GM21390 (cell line): ENCODE measurements at regions not wholly inside any gene's neighbourhood (a gene's known extent, or its start where the extent isn't known, plus 50 kb on each side); places are given as distances from the start of the nearest gene placed in this dataset.

Experiments
- ATAC-seq: cut with Tn5 transposase; IDR thresholded peaks from one replicate; pipeline ENCODE4 v1.9.1; 2021; ENCODE audit not compliant: unreplicated experiment

DNA sequence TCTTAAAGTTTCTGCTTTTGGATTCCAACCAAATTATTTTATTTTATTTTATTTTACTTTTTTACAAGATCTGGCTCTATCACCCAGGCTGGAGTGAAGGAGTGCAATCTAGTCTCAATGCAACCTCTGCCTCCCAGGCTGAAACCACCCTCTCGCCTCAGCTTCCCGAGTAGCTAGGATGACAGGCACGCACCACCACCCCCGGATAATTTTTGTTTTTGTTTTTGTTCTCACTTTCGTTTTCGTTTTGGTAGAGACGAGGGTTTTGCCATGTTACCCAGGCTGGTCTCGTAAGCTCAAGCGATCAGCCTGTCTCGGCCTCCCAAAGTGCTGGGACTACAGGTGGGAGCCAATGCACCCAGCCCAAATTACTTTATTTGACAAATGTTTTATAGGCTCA is 219.8 kb downstream of the ETS1 start:
- peak; percentile 83 for ATAC-seq

- ATAC-seq, result no peak
These were observed 222.3 kb downstream of the ETS1 start for GRCh38 chr11:128365044-128365443.

DNA sequence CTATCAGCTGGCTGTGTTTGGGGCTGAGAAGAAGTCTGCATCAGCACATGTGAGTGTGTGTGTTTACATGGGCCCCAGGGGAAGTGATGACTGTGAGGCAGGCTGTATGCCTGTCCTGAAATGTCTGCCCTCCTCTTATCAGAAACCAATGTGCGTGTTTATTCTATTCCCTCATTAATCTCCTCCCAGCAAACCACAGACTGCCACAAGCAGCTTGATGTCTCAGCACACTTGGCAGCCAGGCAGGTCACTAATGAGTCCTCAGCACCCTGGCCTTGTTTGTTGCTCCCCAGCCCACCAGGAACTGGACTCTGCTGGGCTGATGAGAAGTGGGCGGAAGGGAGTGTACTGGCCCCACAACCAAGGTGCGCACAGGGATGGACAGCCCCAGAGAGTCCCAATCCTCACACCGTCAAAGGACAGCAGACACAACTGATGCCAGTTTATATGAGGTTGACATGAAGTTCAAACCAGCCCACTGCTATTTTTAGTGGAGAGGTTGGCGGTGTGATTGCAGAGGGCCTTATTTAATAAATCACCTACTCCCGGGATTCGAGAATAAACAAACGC is 225.8 kb downstream of the ETS1 start:
- no peak for ATAC-seq

DNA sequence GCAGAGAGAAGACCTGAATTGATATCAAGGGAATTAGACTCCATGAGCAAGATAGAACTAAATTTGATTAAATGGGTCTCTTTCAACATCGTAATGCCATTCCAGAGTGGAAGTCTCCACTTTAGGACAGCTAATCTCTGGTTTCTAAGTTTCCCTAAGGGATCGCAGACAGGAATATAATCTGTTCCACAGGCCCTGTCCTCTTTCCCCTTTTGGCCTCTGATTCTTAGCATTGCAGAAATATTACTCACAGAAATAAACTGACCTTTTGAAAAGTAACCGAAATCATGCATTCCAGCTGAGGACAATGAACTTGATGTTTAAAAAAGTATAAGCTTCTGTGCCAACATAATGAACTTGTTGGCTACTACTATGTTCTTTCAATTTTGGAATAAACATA is 227.8 kb downstream of the ETS1 start:
- no peak for ATAC-seq

- no peak for ATAC-seq
These were observed 230.3 kb downstream of the ETS1 start for GRCh38 chr11:128357073-128357472.

DNA sequence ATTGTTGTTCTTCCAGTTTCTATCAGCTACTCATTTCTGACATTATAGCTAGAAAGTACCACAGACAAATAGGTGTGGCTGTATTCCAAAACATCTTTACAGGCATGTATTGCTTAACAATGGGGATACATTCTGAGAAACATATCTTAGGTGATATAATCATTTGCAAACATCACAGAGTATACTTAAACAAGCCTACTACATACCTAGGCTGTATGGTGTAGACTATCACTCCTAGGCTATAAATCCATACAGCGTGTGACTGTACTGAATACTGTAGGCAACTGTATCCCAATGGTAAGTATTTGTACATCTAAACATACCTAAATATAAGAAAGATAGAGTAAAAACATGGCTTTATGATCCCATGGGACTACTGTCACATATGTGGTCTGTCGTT is 231.8 kb downstream of the ETS1 start:
- ATAC-seq, result no peak

DNA sequence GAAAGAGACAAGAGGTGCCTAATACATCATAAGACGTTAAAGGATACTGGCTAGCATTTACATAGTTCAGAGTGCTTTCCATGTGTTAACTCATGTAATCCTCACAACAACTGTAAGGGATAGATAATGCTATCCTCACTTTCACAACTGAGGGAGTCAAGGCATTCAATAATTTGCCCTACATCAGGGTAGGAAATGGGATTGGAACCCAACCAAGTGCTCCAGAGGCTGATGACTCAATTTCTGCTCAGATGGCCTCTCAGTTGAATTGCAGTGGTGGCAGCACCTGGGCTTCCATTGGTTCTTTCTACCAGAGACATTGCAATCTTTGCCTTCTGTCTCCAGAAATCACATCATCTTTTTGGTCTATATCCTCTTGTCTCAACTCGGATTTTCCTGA is 232.9 kb downstream of the ETS1 start:
- ATAC-seq, result no peak

- no peak for ATAC-seq
These were observed 236.2 kb downstream of the ETS1 start for GRCh38 chr11:128351168-128351567.

GRCh38 chr11:128349650-128350299 is 237.6 kb downstream of the ETS1 start:
- no peak for ATAC-seq

DNA sequence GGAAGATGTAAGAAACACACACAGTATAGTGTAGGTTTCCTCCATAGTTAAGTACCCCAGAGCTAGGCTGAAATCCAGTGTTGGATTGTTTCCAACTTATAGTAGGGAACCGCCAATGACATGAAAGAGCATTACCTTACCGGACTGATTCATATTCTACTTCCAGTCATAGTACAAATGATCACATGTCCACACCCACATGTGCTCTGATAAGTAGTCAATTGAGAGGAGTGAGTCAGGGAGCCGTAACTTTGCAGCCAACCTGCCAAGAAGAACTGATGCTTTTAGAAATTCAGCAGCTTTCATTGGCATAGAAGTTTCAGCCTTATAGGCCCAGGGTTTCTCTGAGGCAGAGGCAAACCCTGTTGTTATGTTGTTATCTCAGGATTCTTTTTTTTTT is 240.6 kb downstream of the ETS1 start:
- no peak for ATAC-seq

DNA sequence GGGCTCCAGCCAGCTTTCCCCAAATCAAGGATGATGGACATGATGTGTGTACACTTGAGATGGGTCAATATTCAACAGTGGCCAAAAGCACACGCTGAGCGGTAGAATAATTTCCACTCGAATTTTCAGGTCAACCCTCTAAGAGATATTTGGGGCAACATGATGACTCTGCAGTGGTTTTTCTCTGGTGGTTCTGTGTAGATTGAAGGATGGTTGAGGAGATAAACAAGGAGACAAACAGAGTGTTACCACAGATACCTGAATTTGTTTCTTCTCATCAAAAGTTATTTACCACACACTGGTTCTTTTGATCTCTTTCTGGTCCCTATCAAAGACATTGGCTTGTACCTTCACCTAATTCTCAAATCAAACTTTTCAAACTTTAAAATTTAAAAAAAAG is 242.0 kb downstream of the ETS1 start:
- ATAC-seq, result no peak

GRCh38 chr11:128343870-128344269 is 243.5 kb downstream of the ETS1 start:
- no peak for ATAC-seq

DNA sequence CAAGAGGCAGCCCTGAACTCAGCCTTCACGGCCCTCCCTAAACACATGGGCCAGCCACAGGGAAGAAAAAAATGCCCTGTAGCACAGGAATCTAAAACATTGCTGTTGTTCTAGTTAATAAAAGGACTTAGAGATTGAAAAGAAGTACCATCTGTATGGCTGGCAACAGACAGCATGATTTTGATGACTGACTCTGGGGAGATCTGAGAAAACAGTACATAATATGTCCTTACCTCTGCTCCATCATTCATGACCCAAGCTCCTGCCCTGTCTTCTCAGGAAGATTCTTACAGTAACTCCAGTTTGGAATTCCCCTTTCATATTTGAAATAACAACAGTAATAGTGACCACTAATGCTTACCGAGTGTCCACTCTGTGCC is 244.2 kb downstream of the ETS1 start:
- no peak for ATAC-seq

GRCh38 chr11:128342511-128343134 is 244.7 kb downstream of the ETS1 start:
- ATAC-seq, result peak; percentile 91

DNA sequence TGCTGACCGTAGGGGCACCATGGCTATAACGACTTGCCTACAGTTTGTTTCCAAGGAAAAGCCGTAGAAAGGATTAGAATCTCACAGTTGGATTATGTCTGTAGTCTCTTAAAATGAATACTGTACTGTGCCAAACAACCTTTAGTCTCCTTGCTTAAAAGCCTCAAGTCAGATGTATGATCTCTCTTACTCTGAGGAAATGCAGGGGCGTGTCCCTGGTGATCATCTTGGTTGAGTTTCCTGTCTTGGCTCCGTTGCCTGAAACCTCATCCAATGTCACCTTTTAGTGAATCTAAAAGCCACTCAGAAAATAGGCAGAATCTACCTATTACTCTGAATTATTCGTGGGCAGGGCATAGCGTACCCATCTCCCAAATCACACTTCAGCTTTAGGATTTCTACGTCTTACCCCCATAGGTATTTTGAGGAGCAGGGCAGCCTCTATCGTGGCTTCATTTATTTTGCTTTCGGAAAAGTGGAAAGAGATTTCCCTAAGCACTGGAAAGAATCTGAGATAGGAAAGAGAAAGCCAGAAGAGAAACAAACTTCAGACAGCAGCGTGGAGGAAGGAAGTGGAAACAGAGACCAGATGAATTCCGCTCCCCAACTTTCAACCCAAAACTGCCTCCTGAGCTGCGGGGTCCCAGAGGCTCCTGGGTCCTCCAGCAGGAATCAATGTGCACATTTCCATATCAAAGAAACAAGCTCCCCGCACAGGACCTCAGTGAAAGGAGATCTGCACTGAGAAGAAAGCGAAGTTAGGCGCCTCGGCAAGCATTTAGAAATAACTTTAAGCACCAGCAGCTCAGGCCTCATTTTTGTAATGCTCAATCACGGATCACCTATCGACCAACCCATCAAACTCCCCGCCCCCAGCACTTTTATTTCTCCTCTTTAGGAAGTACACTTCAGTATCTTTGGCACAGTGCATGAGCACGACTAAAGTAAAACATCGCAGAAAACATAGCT is 245.8 kb downstream of the ETS1 start:
- no peak for ATAC-seq

DNA sequence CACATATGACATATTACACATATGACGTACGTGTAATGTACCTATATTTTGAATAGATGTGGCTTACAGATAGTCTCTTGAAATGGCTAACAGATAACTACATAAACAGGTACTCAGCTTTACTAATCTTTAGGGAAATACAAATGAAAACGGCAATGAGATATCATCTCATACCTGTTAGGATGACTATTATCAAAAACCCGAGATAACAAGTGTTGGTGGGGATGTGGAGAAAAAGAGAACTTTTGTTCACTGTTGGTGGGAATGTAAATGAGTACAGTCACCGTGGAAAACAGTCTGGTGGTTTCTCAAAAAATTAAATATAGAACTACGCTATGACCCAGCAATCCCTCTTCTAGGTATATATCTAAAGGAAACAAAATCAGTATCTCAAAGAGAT is 247.6 kb downstream of the ETS1 start:
- no peak for ATAC-seq

GRCh38 chr11:128338811-128339210 is 248.5 kb downstream of the ETS1 start:
- no peak for ATAC-seq

- no peak for ATAC-seq
These were observed 251.2 kb downstream of the ETS1 start for GRCh38 chr11:128336203-128336602.

DNA sequence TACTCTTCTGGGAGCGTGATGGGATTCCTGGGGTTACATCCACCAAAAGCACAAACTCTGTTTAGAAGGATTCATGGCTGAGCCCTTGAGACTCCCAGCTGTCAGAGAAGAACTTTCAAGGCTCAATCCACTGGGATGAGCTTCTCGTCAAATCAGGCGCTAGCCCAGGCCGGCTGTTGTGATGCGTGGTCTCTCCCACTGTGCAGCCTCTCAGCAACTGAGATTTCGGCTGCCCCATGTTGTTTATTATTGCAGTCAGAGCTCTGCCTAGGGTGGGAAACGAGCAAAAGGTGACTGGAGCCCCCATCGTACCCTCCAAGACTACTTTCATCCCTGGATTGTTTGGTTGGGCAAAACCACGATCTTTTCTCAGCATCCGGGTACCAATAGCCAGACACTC is 251.6 kb downstream of the ETS1 start:
- no peak for ATAC-seq

DNA sequence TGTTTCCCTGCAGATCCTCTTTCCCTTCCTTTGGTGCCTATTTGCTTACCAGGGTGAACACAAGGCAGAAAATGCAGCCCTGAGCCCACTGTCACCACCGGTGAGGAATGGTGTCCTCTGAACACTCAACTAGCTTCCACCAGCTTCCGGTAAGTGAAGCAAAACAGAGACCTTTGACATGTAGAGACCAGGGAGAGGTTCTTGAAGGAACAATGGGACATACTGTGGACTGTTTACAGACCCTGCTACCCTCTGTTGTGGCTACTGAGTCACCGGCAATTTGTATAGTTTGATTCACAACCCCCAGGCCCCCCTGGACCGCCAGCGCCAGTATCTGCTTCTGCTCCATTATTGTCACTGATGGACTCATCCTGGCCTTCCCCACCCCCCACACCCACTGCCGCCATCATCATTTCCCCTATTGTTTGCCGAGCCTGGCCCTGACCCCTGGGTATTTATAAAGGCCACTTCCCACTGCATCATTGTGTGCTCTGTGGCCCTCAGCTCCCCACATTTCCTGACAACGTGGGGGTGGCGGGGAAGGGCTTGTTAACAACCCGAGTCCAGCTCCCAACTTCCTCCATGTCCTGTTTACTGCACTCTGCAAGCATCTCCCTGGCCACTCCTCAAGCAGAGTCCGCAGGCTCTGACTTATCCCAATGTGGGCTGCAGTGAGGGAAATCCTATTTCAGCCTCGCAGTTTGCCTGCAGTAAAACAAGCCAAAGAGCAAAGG is 252.9 kb downstream of the ETS1 start:
- ATAC-seq, result no peak

- ATAC-seq, result no peak
These were observed 256.0 kb downstream of the ETS1 start for GRCh38 chr11:128331317-128331716.
